SU-DHL-6 (cell line): ENCODE measurements at regions not wholly inside any gene's neighbourhood (a gene's known extent, or its start where the extent isn't known, plus 50 kb on each side); places are given as distances from the start of the nearest gene placed in this dataset.

Experiments used
- EZH2phosphoT487 ChIP-seq: fragments of 200-600 bp; sonication (generic), shearing (Covaris generic); conservative IDR thresholded peaks from 2 replicates; pipeline ENCODE4 v1.6.1; 2018; ENCODE audit warnings: mild to moderate bottlenecking, antibody characterized with exemption, low read length, moderate library complexity, mixed read lengths
- TF ChIP-seq, protein P1 (sequence below): fragments of 200-600 bp; sonication (generic); IDR thresholded peaks from one replicate; pipeline ENCODE4 v1.5.1; 2017; ENCODE audit warnings: antibody characterized with exemption, mild to moderate bottlenecking, low read length, moderate library complexity; ENCODE audit not compliant: insufficient read depth, poor library complexity, severe bottlenecking

DNA sequence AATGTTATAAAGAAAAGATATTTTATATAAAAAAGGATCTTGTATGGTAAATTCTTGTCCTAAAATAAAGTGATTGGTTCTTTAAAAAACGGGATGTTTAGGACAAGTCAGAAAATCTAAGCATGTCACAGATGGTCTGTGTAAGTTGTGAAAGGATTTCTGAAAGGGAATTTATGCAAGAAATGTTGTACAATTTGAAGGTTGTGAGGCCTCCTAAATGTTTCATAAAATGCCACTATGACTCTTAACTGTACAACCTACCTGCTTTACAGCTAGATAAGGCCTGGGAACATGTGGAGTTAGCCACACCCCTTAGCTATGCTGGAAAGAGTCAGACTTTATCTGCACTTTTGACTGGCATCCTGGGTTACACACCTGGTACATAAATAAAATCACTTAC lies 951.5 kb upstream of the POU3F4 start:
- TF ChIP-seq, protein P1, sequence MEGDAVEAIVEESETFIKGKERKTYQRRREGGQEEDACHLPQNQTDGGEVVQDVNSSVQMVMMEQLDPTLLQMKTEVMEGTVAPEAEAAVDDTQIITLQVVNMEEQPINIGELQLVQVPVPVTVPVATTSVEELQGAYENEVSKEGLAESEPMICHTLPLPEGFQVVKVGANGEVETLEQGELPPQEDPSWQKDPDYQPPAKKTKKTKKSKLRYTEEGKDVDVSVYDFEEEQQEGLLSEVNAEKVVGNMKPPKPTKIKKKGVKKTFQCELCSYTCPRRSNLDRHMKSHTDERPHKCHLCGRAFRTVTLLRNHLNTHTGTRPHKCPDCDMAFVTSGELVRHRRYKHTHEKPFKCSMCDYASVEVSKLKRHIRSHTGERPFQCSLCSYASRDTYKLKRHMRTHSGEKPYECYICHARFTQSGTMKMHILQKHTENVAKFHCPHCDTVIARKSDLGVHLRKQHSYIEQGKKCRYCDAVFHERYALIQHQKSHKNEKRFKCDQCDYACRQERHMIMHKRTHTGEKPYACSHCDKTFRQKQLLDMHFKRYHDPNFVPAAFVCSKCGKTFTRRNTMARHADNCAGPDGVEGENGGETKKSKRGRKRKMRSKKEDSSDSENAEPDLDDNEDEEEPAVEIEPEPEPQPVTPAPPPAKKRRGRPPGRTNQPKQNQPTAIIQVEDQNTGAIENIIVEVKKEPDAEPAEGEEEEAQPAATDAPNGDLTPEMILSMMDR, result no peak
- no peak for TF ChIP-seq EZH2phosphoT487
